ENCODE measurements at regions not wholly inside any gene's neighbourhood (a gene's known extent, or its start where the extent isn't known, plus 50 kb on each side); places are given as distances from the start of the nearest gene placed in this dataset.
"Not testable (repeated sequence)": the region's sequence is repeated elsewhere in the genome, so short reads cannot be mapped to it uniquely, and the experiment has no call there.

- not testable (repeated sequence) for DNase-seq (ENCODE audit: low read depth, low spot score)
Measured at GRCh38 chr1:121051161-121051790, 132.9 kb downstream of the FAM72B start.

DNA sequence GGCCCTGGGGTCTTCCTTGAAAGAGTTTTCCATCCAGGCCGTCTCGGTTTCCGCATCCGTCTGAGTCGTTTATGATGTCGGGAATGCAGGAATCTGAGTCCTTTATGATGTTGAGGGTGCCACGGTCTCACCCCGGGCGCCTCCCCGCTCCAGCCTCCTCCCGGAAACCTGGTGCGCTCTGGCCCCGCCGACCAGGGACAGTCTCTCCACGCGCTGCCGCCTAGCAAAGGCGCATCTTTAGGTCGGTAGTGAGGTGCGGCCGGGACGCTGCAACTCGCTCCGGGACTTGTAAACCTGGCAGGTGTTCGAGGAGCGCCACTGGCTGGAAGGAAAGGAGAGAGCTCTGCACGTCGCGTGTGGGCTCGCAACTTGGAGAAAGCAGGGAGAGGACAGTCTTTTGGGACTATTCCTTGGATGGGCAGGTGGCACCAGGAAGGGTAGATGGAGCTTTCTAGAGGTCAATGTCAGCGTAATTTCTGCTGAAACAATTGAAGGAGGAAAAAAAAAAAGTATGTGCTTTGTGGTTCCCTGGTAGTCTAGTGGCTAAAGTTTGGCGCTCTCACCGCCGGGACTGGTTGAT is 132.0 kb downstream of the FAM72B start:
- DNase-seq (ENCODE audit: low read depth, low spot score): not testable (repeated sequence)

- not testable (repeated sequence) for DNase-seq (ENCODE audit: low read depth, low spot score)
Measured at GRCh38 chr1:121054928-121055327, 129.2 kb downstream of the FAM72B start.

DNA sequence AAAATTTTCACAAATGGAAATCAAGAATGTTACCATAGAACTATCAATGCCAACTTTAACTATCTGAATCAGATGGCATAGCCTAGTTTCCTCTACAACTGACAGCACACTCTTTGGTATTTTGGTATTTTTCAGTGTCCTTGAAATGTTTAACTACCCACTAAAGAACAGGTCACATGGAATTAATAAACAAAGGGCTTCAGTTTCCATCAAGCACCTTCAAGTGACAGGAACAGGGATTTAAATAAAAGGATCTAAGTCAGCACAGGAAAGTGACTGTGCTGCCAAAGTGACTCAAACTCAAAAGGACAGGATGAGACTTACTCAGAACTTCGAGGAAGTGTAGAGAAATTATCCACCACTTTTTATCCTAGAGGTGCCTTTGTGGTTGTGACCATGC is 117.2 kb downstream of the FAM72B start:
- DNase-seq (ENCODE audit: low read depth, low spot score): not testable (repeated sequence)

- DNase-seq (ENCODE audit: low read depth, low spot score): not testable (repeated sequence)
Measured at GRCh38 chr1:121068738-121069499, 115.2 kb downstream of the FAM72B start.

DNA sequence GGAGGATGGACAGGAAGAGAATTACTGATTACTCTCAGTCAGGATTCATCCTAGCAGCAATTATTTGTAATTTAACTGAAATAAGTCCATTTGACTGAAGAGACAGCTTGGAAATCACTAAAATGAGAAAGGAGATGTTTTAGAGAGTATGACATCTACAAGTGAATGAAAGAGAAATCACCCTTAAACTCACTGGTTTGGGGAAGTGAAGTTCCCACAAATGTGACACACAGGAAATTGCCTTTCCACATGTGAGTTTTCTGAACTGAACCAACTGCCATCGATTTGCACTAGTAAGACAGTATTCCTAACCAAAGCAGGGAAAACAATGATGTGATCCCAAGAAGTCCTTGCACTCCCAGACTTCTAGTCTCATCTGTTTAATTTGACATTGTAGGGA is 110.3 kb downstream of the FAM72B start:
- not testable (repeated sequence) for DNase-seq (ENCODE audit: low read depth, low spot score)

GRCh38 chr1:121075254-121075805 is 108.8 kb downstream of the FAM72B start:
- not testable (repeated sequence) for DNase-seq (ENCODE audit: low read depth, low spot score)

GRCh38 chr1:121076674-121077073 is 107.5 kb downstream of the FAM72B start:
- not testable (repeated sequence) for DNase-seq (ENCODE audit: low read depth, low spot score)

DNA sequence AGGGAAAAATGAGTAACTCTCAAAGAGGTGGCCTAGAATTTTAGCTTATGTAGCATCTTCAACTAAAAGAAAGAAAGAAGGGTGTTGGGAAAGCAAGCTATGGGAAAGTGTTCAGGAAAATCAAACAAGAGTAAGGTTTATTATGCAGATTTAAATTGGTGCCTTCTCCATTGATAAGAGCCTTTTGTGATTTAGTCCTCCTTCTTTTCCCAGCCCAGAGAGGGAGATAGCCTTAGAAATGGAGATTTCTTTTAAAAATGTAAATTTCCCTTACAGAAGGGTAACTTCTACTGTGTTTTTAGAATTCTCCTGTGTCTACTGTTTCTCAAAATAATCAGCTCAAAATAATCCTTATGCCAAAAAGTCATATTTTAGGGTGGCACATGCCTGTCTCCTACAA is 104.5 kb downstream of the FAM72B start:
- not testable (repeated sequence) for DNase-seq (ENCODE audit: low read depth, low spot score)

DNA sequence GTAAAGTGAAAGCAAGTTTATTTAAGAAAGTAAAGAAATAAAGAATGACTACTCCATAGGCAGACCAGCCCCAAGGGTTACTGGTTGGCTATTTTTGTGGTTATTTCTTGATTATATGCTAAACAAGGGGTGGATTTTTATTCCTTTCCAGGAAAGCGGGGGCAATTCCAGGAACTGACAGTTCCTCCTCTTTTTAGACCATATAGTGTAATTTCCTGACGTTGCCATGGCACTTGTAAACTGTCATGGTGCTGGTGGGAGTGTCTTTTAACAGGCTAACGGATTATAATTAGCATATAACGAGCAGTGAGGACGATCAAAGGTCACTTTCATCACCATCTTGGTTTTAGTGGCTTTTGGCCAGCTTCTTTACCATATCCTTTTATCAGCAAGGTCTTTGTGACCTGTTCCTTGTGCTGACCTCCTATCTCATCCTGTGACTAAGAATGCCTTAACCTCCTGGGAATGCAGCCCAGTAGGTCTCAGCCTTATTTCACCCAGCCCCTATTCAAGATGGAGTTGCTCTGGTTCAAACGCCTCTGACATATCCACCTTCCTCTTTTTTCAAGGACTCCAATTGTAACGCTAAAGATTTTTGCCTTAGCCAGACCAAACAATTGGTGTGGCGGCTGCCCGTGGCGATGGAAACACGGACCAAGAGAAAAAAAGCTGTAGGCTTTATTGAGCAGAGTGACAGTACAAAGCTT is 103.8 kb downstream of the FAM72B start:
- not testable (repeated sequence) for DNase-seq (ENCODE audit: low read depth, low spot score)

DNA sequence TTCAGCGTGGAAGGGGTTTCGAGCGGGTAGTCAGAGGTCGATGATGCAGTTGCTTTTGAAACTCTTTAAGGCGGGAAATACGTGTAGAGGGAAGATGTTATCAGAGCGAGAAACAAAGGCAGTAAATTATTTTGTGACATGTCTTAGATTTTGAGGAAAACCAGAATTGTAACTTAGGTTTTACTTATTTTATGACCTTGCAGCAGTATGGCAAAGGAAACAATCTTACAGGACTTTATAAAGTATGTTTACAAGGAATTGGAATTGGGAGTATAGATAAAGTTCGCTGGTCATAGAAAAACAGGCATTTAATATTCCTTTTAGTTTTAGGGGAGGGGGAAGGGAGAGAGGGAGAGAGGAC is 103.3 kb downstream of the FAM72B start:
- DNase-seq (ENCODE audit: low read depth, low spot score): not testable (repeated sequence)

DNA sequence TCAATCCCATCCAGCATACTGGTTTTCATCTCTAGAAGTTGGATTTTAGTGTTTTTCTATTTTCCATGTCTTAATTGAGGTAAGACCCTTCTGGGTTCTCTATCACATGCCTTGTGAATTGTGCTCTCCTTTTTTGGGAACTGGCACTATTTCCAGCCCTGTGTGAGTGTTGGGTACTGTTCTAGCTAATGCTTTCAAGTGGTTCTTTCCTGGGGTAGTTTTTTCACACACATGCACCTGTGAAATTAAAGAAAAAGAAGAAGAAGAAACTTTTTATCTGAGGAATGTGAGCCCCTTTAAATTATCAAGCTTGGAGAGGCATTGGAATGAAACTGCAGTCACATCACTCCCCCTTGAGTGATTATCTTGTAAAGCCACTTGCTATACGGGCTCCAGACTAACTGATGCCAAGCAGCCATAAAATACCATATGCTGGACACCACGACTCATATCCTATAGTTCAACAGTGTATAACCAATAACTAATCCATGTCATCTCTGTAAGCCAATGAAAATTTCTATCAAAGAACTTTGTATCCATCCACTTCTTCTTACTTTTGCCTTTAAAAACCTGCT is 102.4 kb downstream of the FAM72B start:
- not testable (repeated sequence) for DNase-seq (ENCODE audit: low read depth, low spot score)

- DNase-seq (ENCODE audit: low read depth, low spot score): not testable (repeated sequence)
Measured at GRCh38 chr1:121082995-121083394, 101.1 kb downstream of the FAM72B start.

DNA sequence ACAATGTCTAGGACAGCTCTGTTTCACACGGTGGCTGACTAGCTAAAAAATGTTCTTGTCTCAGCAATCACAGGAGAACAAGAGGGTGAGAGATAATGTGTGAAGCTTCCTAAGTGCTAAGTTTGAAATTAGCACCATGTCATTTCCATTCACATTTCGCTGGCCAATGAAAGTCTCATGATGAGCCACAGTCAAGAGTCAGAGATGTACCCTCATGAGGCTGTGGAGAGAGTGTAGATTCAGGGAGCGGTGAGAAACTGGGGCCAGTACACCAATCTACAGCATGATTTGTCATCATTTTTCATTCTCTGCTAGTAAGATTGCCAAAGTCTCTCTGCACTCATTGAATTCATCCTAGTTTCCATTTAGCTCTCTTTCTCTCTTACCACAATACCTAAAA is 97.9 kb downstream of the FAM72B start:
- not testable (repeated sequence) for DNase-seq (ENCODE audit: low read depth, low spot score)

DNA sequence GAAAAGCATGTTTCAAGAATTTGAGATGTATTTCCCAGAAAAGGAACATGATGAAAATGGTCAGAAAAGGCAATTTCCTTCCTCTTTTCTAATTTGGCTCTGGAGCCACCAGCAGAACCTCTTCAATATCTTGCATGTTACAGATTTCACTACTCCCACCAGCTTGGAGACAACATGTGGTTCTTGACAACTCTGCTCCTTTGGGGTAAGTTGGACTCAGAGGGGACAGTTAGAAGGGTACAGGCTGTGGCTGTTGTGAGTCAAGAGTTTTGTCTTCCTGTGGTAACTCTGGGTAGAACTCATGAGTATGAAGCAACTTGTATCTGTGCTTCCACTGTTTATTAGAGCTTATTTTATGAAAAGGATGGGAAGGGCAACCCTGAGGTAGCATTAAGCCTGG is 96.9 kb downstream of the FAM72B start:
- DNase-seq (ENCODE audit: low read depth, low spot score): not testable (repeated sequence)

DNA sequence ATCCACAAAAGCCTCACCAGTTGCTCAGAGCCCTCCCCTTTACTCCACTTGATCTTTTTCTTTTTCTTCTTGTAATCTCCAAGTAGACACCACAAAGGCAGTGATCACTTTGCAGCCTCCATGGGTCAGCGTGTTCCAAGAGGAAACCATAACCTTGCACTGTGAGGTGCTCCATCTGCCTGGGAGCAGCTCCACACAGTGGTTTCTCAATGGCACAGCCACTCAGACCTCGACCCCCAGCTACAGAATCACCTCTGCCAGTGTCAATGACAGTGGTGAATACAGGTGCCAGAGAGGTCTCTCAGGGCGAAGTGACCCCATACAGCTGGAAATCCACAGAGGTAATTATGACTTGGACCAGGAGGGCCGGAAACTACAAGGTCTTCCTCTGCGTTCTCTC is 95.6 kb downstream of the FAM72B start:
- not testable (repeated sequence) for DNase-seq (ENCODE audit: low read depth, low spot score)

DNA sequence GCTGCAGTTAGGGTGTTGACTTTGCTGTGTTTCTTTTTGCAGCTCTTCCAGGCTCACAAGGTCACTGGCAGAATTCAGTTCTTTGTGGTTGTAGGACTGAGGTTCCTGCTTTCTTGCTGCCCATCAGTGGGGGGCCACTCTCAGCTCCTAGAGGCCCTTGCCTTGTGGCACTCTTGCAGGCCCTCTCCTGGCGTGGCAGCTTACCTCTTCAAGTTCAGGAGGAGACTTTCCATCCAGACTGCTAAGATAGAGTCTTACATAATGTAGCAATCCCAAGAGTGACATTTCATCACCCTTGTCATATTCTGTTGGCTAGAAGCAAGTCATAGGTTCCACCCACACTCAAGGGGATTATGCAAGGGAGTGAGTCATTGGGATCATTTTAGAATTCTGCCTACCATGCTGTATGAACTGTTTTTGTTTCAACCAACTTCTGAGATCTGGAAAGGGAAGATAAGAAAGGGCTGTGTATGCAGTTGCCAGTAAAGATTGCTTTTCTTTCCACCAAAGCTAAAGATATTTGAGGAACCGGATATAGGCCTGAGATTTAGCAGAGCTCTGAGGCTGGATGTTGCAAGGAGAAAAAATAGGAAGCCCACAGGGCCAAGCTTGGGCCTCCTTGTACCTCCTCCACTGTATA is 91.7 kb downstream of the FAM72B start:
- not testable (repeated sequence) for DNase-seq (ENCODE audit: low read depth, low spot score)

DNA sequence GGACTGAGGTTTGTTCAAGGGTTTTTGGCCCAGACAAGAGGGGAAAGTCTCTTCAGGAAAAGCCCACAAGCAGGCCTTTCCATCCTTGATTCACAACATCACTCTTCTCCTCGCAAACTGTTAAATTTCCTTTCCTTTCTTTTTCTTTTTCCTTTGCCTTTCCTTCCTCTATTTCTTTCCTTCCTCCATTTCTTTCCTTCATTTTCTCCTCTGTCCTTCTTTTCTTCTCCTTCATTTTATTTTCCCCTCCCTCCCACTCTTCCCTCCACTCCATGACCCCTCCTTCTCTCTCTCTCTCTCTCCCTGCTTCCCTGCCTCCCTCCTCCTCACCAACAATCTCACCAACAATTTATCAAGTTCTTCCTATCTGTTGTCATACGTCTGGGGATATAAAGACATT is 89.1 kb downstream of the FAM72B start:
- DNase-seq (ENCODE audit: low read depth, low spot score): not testable (repeated sequence)

- peak; percentile 69 for DNase-seq (ENCODE audit: low read depth, low spot score)
Measured at GRCh38 chr1:121097127-121097866, 86.8 kb downstream of the FAM72B start.

- not testable (repeated sequence) for DNase-seq (ENCODE audit: low read depth, low spot score)
Measured at GRCh38 chr1:121097867-121098215, 86.3 kb downstream of the FAM72B start.
